HG03103 (cell line): ENCODE measurements at regions not wholly inside any gene's neighbourhood (a gene's known extent, or its start where the extent isn't known, plus 50 kb on each side); places are given as distances from the start of the nearest gene placed in this dataset.

Experiments used
- ATAC-seq: cut with Tn5 transposase; IDR thresholded peaks from one replicate; pipeline ENCODE4 v1.9.1; 2021; ENCODE audit warnings: low read depth; ENCODE audit not compliant: unreplicated experiment

DNA sequence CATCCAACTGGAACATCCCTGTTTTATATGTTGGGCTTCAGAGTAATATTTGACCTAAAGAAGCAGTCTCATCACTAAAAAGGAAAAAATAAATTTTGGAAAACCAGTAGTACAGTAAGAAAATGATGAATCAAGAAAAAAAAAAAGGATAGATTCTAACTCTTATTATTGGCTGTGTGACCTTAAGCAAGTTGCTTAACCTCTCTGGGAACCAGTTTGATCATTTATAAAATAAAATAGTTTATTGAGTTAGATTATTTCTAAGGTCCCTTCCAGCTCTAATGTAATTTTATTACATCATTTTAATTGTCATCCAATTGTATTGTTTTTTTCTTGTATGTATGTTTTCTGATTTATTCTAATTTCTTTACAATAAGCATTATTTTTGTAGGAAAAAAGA is 127.0 kb downstream of the PRELID2 start:
- ATAC-seq: no peak

DNA sequence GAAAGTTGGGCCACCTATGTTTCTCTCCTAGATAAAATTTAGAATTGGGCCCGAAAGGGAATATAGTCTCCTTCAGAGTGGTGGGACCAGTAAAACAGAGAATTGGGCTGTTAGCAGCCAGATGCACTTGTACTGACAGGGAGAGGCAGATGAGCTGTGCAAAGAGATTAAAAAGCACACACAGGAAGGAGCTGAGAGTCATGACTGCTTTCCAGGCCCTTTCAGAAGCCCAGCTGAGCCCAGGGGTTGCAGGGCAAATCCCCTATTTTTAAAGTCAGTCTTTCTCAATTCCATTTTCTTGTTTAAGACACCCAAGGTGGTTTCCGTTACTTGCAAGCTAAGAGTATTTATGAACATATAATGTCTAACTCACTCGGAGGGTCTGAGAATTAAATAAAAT is 130.4 kb downstream of the PRELID2 start:
- ATAC-seq: no peak

DNA sequence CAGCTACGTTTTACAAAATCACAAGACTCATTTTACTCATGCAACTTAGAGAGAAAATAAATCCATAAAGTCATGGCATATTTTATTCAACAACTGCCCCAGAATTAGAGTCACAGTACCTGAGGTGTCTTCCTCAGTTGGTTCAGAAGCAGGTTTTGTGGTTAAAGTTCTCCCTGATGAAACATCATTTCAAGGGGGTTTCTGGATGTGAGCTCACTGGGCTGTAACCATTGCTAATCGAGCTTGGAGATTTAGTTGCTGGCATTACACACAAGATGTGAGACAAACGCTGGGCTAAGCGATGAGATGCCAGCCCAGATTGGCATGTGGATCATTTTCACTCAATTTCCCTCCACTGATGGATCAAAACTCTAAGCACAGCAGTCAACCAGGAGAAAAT is 131.3 kb downstream of the PRELID2 start:
- no peak for ATAC-seq

GRCh38 chr5:145701404-145701803 is 133.7 kb downstream of the PRELID2 start:
- ATAC-seq: no peak

DNA sequence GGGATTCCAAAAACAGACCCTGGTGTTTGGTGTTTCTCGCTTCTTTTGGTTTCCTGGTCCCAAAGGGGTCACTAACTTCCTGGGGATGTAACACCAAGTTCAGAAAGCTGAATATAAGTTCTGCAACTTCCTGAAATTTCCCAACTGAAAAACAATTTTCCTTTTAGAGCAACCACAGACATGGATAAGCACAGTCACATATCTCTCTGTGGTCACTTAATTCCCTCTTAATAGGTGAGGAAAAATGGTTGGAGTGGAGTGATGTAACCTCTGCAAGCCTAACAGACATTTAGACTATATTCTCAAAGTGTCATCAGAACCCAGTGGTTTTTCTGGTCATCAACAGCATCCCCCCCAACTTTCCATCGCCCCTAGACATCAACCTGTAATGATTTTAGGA is 135.3 kb downstream of the PRELID2 start:
- ATAC-seq: no peak

GRCh38 chr5:145697251-145697990 is 137.7 kb downstream of the PRELID2 start:
- ATAC-seq: peak; percentile 78

GRCh38 chr5:145689235-145689634 is 145.9 kb downstream of the PRELID2 start:
- ATAC-seq: peak; percentile 87

DNA sequence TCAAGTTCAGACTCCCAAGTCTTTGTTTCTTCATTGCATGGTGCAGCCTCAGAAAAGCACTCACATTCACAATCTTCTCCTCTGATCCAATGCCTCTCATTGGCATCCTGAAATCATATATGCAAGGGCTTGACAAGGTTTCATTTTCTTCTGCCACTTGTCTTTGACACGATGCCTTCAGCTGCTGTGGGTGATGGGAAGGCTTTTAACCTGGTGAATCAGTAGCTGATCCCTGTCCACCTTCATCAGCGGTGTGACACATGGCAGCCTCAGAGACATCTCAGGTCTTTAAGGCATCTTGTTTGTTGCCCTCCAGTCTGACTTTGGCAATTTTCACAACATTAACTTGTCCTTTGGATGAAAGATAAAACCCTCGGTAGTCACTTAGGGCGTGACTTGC is 147.2 kb downstream of the PRELID2 start:
- no peak for ATAC-seq

GRCh38 chr5:145685417-145685816 is 149.7 kb downstream of the PRELID2 start:
- no peak for ATAC-seq

DNA sequence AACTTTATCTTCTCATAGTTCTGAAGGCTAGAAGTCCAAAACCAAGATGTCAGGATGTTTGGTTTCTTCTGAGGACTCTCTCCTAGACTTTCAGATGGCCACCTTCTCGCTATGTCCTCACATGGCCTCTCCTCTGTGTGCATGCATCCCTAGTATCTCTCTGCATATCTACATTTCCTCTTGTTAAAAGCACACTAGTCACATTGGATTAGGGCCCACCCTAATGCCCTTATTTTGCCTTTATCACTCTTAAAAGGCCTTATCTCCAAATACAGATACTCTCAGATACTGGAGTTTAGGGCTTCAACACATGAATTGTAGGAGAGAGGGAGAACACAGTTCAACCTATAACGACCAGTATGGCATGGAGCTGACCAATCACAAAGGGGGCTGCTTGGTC is 151.7 kb downstream of the PRELID2 start:
- no peak for ATAC-seq

DNA sequence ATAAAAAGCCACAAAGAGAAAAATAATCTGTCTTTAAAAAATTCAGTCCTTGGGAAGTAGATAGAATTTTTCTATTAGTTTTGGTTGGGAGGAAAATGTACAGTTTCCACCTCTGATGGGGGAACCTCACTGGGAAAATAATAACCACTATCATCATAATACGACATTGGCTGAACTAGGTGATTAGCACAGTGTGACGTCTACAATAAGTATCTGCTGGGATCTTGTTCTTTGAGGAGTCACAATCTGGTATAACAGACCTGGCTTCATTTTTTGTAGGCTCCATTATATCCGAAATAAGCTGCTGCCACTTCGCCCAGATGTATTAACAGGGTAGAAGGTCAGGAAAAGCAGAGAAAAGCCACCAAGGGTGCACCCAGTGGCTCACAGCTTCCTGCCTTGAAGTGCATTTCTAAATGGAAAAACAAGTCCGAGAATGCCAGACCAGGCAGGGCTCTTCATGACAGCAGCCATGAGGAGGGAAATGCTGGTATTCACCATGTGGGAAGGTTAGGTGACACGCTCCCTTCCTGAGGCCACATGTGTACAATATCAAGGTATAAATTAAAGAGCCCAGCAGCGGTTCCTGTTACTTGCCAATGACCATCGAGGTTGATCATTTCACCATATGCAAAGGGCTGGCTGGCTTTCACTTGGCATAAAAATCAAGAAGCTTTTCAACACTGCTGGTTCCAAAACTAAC is 152.8 kb downstream of the PRELID2 start:
- no peak for ATAC-seq

GRCh38 chr5:145681686-145682085 is 153.5 kb downstream of the PRELID2 start:
- peak; percentile 99 for ATAC-seq

- ATAC-seq: no peak
Observed at GRCh38 chr5:145681216-145681615, 153.9 kb downstream of the PRELID2 start.

- no peak for ATAC-seq
Observed at GRCh38 chr5:145680767-145681166, 154.4 kb downstream of the PRELID2 start.

DNA sequence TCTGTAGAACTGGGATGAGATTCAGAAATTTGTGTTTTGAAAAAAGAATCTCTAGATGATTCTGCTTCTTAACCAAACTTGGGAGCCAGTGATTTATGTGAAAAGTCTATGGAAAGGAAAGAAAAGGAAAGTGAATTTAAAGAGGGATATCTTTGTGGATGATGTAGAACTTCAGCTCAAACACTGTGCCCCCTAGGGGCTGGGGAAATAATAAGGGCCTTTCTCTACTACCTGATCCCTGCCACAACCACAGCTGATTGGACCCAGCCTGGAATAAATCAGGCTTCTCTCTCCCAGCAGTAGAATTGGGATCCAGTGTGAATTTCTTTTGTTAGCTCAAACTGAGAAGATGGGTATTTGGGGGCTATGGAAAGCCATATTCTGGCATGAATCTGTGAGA is 155.0 kb downstream of the PRELID2 start:
- ATAC-seq: no peak

DNA sequence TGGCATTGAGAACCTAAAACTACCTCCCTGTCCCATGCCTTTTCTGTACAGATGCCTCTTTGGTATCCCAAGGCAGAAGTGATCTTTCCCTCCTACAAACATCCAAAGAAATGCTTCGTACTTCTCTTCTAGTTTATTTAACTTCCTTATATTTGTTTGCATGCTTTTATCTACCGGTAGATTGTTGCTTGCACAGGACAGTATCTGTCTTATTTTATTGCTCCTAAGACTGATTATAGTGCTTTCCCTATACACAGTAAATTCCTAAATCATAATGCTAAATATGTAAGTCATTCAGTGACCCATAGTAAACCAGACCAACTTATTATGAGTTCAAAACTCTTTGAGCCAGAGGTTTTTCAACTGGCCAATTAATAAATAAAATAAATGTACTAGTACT is 156.9 kb downstream of the PRELID2 start:
- ATAC-seq: no peak

DNA sequence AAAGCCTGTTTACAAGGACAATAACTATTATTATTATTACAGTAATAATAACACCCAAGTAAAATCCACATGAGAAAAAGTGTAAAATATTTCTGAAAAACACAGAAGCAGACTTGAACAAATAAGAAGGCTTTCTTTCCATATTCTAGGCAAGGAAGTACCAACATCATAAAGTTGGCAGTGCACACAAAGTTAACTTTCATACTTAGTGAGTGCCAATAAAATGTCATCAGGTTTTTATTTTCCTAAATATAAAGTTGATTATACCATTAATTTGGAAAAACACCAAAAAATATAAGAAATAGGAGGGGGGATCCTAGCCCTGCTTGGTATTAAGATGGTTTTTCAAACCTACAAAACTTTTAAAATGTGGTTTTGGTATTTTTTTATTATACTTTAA is 161.4 kb downstream of the PRELID2 start:
- ATAC-seq: no peak

- ATAC-seq: no peak
Observed at GRCh38 chr5:145668714-145669113, 166.4 kb downstream of the PRELID2 start.

DNA sequence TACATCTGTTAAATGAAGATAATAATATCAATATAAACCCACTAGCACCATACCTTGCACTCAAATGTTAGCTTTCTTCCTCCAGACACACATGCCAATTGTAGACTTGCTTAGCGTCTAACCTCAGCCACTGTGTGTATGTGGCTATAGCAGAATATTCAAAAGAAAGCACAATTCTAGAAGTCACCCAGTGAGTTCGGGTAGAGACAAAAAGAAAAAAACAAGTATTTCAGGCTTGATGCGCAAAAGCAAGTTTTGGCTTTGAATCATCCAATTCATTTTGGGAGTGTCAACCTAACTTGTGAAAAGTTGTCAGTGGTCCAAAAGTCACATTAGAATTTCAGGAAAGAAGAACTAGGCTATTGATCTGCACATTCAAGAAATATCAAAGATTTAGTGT is 167.4 kb downstream of the PRELID2 start:
- no peak for ATAC-seq

DNA sequence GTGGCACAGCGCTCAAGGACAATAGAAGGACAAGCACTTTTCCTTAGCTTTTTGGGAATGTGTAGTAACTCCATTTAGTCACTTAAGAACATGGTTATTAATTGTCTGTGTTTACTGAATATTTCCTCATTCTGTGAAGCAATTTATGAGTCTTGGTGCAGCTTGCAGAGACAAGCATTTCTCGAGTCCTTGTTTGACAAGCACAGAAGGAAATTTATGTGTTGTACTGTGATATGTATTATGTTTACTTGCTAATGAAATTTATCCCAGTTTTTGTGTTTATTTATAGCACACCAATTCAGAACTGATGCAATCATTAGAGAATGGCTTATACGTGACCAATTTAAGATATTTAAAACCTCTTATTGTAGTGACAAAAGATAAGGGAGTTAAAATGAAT is 168.6 kb downstream of the PRELID2 start:
- no peak for ATAC-seq

DNA sequence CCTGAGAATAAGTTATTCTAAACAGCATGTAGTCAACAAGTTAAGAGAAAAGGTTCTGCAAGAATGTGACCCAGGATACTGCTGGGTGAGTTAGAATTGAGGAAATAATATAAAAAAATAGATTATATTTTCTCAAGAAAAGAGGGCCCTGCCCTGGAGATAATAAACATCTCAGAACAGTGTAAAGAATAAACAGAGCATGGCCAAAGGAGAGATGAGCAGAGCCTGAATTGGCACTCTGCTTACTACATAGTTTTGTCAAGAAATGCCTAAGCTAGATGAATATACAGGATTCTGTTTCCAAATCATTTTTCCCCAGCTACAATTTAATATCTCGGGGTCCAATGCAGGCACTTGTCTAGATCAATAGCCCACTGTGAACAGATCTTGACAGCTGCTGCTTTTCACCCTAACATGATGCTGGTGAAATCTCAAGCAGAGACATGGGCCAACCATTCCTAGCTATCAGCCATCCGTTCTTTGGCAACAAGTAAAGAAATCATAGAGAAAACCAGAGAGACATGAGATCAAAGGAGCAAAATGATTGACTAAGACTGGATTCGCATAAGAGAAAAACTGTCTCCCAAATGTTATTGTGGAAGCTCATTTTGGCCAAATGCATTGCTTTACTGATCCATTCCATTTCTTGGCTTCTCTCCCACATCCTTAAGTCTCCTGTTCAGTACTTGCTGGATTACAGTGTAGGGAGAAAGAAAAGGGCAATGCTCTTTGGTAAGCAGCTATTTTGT is 173.2 kb downstream of the PRELID2 start:
- no peak for ATAC-seq
